Karpas-422 (cell line): ENCODE measurements at regions not wholly inside any gene's neighbourhood (a gene's known extent, or its start where the extent isn't known, plus 50 kb on each side); places are given as distances from the start of the nearest gene placed in this dataset.

ENCODE experiments used
- DNase-seq: peaks from one replicate; pipeline ENCODE4 v3.0.0-alpha.2; 2015
- H2AFZ ChIP-seq: fragments of 200-600 bp; sonication (generic); 2 replicates; pipeline ENCODE4 v1.6.1; 2014; ENCODE audit warnings: antibody characterized with exemption, low read length, mixed read lengths
- H3K27ac ChIP-seq: fragments of 200-600 bp; sonication (generic); 2 replicates; pipeline ENCODE4 v1.5.1; 2014; ENCODE audit warnings: mild to moderate bottlenecking, low read length, moderate library complexity
- H3K27me3 ChIP-seq: fragments of 200-600 bp; sonication (generic); 2 replicates; pipeline ENCODE4 v1.6.1; 2014; ENCODE audit warnings: low read length, mixed read lengths
- H3K36me3 ChIP-seq: fragments of 200-600 bp; sonication (generic); 2 replicates; pipeline ENCODE4 v1.6.1; 2014; ENCODE audit warnings: low read length, mixed read lengths; ENCODE audit not compliant: insufficient read depth
- H3K4me1 ChIP-seq: fragments of 200-600 bp; sonication (generic); 2 replicates; pipeline ENCODE4 v1.6.1; 2014; ENCODE audit warnings: mild to moderate bottlenecking, low read length, mixed read lengths
- H3K4me2 ChIP-seq: fragments of 200-600 bp; sonication (generic); 2 replicates; pipeline ENCODE4 v1.6.1; 2014; ENCODE audit warnings: low read length, low read depth, mild to moderate bottlenecking; ENCODE audit not compliant: poor library complexity, severe bottlenecking
- H3K4me3 ChIP-seq: fragments of 200-600 bp; sonication (generic); 2 replicates; pipeline ENCODE4 v1.5.1; 2014; ENCODE audit warnings: mild to moderate bottlenecking, antibody characterized with exemption, low read length, mixed read lengths
- H3K79me2 ChIP-seq: fragments of 200-600 bp; sonication (generic); 2 replicates; pipeline ENCODE4 v1.6.1; 2014; ENCODE audit warnings: mild to moderate bottlenecking, low read length, mixed read lengths
- H3K9ac ChIP-seq: fragments of 200-600 bp; sonication (generic); 2 replicates; pipeline ENCODE4 v1.6.0; 2014; ENCODE audit warnings: low read length
- H3K9me2 ChIP-seq: fragments of 200-600 bp; sonication (generic), shearing (Covaris generic); replicated peaks from 2 replicates; pipeline ENCODE4 v1.6.0; 2014; ENCODE audit warnings: mild to moderate bottlenecking, low read length, moderate library complexity; ENCODE audit not compliant: insufficient read depth
- H3K9me3 ChIP-seq: fragments of 300-700, 200-600 bp; sonication (generic); 2 replicates; pipeline ENCODE4 v1.6.1; 2014; ENCODE audit warnings: low read length, mixed read lengths
- H4K20me1 ChIP-seq: fragments of 200-600 bp; sonication (generic); 2 replicates; pipeline ENCODE4 v1.6.1; 2014; ENCODE audit warnings: mild to moderate bottlenecking, antibody characterized with exemption, low read length, low read depth; ENCODE audit not compliant: insufficient read depth

DNA sequence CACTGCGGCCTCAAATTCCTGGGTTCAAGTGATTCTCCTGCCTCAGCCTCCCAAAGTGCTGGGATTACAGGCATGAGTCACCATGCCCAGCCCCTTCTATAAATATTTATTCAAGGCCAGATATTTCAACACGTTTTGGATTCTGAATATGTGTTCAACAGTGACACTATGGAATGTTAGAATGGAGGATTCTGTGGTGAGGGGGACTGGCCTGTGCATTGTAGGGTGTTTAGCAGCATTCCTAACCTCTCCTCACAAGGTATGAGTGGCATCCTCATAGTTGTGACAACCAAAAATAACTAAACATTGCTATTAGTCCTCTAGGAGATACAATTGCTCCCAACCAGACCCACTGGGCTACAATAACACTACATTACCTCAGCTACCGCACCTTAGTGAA is 104.0 kb upstream of the ATP10A start:
- no peak for DNase-seq
- no peaks in the 10 kb centered on the region for H3K9me2 ChIP-seq
- no peaks in the 10 kb centered on the region for H3K79me2 ChIP-seq
- H3K4me1 ChIP-seq = no peaks in the 10 kb centered on the region
- no peaks in the 10 kb centered on the region for H3K27me3 ChIP-seq
- no peak overlapping the region for H2AFZ ChIP-seq
- H4K20me1 ChIP-seq = no peaks in the 10 kb centered on the region
- H3K36me3 ChIP-seq = no peaks in the 10 kb centered on the region; the same call in 1 of the 2 replicates
- H3K9ac ChIP-seq = no peak overlapping the region
- no peak overlapping the region for H3K4me2 ChIP-seq
- H3K9me3 ChIP-seq = peaks cover 45% of the 10 kb centered on the region
- H3K27ac ChIP-seq = no peak overlapping the region
- H3K4me3 ChIP-seq = no peak overlapping the region

DNA sequence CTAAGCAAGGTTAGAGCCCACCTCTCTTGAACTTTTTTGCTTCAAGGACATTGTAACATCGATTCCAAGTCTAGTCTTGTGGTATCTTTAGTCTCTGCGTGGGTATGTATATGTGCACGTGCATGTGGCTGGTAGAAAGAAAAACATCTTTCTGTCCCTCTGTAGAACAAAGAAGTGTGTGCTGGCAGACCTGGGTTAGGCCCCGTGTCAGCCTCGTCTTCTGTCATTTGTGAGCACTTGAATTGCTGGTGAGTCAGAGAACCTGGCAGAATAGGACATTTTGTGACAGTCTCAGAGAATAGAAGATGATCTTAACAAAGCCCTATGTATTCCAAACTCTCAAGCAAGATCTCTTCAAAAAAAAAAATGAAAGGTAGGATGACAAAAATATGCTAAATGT is 102.2 kb upstream of the ATP10A start:
- Histone ChIP-seq H3K9me2 (no peaks in the 10 kb centered on the region), H3K27me3 (no peaks in the 10 kb centered on the region), H3K4me3 (no peak overlapping the region), H3K9me3 (peaks cover 27% of the 10 kb centered on the region), H3K27ac (no peak overlapping the region), H2AFZ (no peak overlapping the region; the same call in 1 of the 2 replicates), H3K4me1 (no peaks in the 10 kb centered on the region), H3K79me2 (no peaks in the 10 kb centered on the region), H4K20me1 (no peaks in the 10 kb centered on the region), H3K9ac (no peak overlapping the region), H3K36me3 (no peaks in the 10 kb centered on the region; the same call in 1 of the 2 replicates), H3K4me2 (no peak overlapping the region)
- DNase-seq = no peak

DNA sequence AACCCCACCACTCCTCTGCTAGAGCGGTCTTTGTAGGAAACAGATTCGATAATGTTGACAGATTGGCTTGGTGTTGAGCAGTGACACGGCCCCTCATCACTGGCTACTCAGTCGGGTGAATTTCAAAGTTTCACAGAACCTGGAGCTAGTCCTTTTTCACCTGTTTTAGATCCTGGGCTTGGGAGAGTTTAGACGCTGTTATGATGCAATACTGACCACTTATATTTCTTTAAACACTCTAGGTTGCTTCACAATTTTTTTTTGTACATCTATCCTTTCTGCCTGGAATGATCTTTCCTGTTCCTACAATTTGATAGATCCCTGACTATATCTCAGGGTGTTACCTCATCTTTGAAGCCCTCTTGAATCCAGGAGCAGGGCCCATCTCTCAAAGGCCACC is 97.1 kb upstream of the ATP10A start:
- H3K27me3 ChIP-seq = no peaks in the 10 kb centered on the region
- no peak for DNase-seq
- H3K4me3 ChIP-seq = no peak overlapping the region
- no peak overlapping the region for H2AFZ ChIP-seq
- no peak overlapping the region for H3K9ac ChIP-seq
- no peak overlapping the region for H3K4me2 ChIP-seq
- H4K20me1 ChIP-seq = no peaks in the 10 kb centered on the region
- H3K79me2 ChIP-seq = no peaks in the 10 kb centered on the region
- no peaks in the 10 kb centered on the region for H3K9me2 ChIP-seq
- H3K36me3 ChIP-seq = no peaks in the 10 kb centered on the region
- peaks cover 40% of the 10 kb centered on the region for H3K9me3 ChIP-seq
- H3K27ac ChIP-seq = no peak overlapping the region
- H3K4me1 ChIP-seq = no peaks in the 10 kb centered on the region

DNA sequence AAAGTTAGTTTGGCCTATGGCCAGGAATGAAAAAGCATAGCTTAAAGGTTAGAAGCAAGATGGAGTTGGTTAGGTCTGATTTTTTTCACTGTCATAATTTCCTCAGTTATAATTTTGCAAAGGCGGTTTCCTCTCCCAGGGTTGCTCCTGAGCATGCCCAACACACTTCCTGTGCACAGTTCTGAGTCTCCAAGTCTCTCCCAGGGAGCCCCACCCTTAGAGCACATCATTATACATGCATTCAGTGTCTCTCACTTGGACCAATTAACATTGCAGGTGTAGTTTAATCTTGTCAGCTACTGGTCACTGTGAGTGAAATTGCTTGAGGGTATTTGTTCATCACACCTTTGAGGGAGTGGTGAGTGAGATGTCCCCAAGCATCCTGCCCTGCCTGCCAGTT is 96.0 kb upstream of the ATP10A start:
- Histone ChIP-seq H4K20me1 (no peaks in the 10 kb centered on the region), H3K79me2 (no peaks in the 10 kb centered on the region), H3K9ac (no peak overlapping the region), H3K4me2 (no peak overlapping the region), H2AFZ (no peak overlapping the region), H3K4me1 (no peaks in the 10 kb centered on the region), H3K9me2 (no peaks in the 10 kb centered on the region), H3K36me3 (no peaks in the 10 kb centered on the region), H3K27me3 (no peaks in the 10 kb centered on the region), H3K4me3 (no peak overlapping the region), H3K9me3 (peaks cover 39% of the 10 kb centered on the region), H3K27ac (no peak overlapping the region)
- DNase-seq = no peak

DNA sequence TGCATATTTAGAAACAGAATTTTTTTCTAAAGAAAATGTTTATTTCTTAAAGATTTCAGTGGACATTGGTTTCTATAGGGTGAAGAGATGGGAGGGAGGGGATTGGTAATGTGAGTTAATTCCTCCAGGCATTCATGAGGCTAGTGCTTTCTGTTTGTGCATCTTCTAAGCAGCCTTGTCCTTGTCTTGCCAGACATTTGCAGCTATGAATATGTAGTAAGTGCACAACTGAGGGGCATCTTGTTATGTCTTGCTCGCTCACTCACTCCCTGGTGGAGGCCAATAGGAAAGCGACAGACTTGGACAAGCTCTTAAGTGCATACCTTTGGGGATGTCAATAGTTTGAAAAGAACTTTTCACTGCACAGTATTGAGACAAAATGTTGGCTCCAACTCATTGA is 92.5 kb upstream of the ATP10A start:
- Histone ChIP-seq H2AFZ (no peak overlapping the region), H4K20me1 (no peaks in the 10 kb centered on the region), H3K36me3 (no peaks in the 10 kb centered on the region), H3K27me3 (no peaks in the 10 kb centered on the region), H3K4me1 (no peaks in the 10 kb centered on the region), H3K4me2 (no peak overlapping the region), H3K27ac (no peak overlapping the region), H3K79me2 (no peaks in the 10 kb centered on the region), H3K9ac (no peak overlapping the region), H3K4me3 (no peak overlapping the region), H3K9me3 (peaks cover 41% of the 10 kb centered on the region), H3K9me2 (no peaks in the 10 kb centered on the region)
- no peak for DNase-seq

DNA sequence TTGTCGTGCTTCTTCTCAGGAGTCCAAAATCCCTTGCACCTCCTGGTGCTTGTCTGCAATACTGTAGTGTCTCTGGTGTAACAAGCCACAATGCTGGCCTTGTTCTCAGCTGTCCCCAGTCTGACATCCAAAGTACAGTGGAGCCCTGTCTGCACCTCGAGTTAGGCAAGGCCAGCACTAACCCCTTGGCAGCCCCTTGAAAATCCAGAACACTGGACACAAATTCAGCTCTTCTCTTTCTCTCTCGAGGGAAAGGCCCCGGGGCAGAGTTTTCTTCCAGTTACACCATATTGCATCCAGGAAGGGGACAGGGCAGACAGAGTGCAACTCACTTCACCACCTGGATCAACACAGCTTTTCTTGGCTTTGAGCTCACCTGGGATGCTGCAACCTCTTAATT is 91.3 kb upstream of the ATP10A start:
- no peaks in the 10 kb centered on the region for H3K9me2 ChIP-seq
- no peaks in the 10 kb centered on the region for H3K79me2 ChIP-seq
- H3K27me3 ChIP-seq = no peaks in the 10 kb centered on the region
- H3K4me1 ChIP-seq = no peaks in the 10 kb centered on the region
- H3K9ac ChIP-seq = no peak overlapping the region
- no peak overlapping the region for H3K4me3 ChIP-seq
- DNase-seq = no peak
- no peak overlapping the region for H2AFZ ChIP-seq
- no peaks in the 10 kb centered on the region for H4K20me1 ChIP-seq
- H3K27ac ChIP-seq = no peak overlapping the region
- no peak overlapping the region for H3K4me2 ChIP-seq
- H3K9me3 ChIP-seq = peaks cover 39% of the 10 kb centered on the region
- no peaks in the 10 kb centered on the region for H3K36me3 ChIP-seq

DNA sequence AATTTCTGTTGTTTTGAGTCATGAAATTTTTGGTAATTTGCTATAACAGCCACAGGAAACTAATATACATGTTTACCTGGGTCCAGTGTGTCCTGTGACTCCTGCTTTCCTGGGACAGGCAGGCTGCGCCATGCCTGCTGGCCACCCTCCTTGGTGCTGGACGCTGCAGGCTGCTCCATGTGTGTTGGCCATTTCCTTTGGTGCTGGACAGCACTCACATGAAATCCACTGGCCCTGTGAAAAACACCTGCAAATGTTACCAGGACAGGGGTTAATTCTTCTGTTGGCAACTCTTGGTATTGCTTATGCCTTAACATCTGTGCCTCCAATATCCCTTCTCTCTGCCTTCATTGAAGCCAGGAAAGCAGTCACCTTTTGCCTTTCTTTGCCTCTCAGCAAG is 86.9 kb upstream of the ATP10A start:
- Histone ChIP-seq H3K9me2 (no peaks in the 10 kb centered on the region), H3K27me3 (no peaks in the 10 kb centered on the region), H3K27ac (no peak overlapping the region), H3K4me1 (no peaks in the 10 kb centered on the region), H3K36me3 (no peaks in the 10 kb centered on the region), H3K4me3 (no peak overlapping the region), H4K20me1 (no peaks in the 10 kb centered on the region), H3K9ac (no peak overlapping the region), H3K4me2 (no peak overlapping the region), H3K9me3 (peaks cover 29% of the 10 kb centered on the region), H2AFZ (no peak overlapping the region), H3K79me2 (no peaks in the 10 kb centered on the region)
- no peak for DNase-seq

DNA sequence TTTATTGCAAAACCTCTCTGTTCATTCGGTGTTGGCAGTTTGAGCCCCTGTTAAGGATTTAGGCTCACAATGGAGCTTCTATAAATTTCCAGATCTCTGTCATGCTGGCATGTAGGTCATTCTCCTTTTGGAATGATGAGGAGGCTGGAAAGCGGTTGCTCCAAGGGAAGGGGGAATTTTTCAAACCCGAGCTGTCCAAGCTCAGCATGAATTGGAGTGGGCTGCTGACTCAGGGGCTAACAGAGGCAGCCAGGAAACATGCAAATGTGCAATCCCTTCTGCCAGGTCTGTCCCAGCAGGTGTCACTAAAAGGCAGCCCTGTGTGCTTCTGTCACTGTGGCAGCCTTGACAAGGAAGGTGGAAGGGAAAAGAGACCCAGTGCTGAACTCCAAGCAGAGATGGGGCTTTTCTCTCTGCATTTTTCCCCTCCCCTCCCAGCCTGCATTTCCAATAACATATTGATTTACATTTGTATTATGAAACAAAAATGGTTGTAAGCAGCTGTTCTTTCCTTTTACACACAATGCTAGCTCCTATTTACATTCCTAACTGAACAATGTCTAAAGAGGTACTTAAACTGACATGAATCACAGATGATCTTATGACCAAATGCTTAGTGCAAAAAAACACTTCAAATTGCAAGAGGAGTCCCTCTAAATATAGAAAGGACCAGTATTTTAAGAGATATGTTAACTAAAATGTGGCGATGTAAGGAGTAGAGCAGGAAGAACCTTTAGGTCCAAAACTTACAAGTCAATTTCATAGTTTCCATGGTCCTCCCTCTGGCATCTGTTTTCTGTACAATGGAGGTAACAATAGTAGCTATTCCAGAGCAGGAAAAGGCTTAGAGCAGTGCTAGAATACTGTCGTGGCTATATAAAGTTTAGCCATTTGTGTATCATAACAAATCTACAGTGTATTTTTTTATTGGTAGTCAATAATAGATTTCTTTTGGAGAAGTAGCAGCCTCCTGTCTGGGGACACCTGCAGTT is 84.5 kb upstream of the ATP10A start:
- H3K4me2 ChIP-seq = no peak overlapping the region
- H3K27ac ChIP-seq = no peak overlapping the region
- DNase-seq = no peak
- H3K4me3 ChIP-seq = no peak overlapping the region
- H3K9me3 ChIP-seq = peaks cover 25% of the 10 kb centered on the region
- no peaks in the 10 kb centered on the region for H3K27me3 ChIP-seq
- H3K36me3 ChIP-seq = no peaks in the 10 kb centered on the region
- H3K9me2 ChIP-seq = no peaks in the 10 kb centered on the region
- H3K79me2 ChIP-seq = no peaks in the 10 kb centered on the region
- no peak overlapping the region for H2AFZ ChIP-seq
- H4K20me1 ChIP-seq = no peaks in the 10 kb centered on the region
- H3K4me1 ChIP-seq = no peaks in the 10 kb centered on the region
- no peak overlapping the region for H3K9ac ChIP-seq
